LHCN-M2 (cell line): ENCODE measurements at regions not wholly inside any gene's neighbourhood (a gene's known extent, or its start where the extent isn't known, plus 50 kb on each side); places are given as distances from the start of the nearest gene placed in this dataset.

Experiments used
- DNase-seq: peaks from one replicate; pipeline ENCODE4 v3.0.0-alpha.2; 2012; ENCODE audit warnings: low read depth

DNA sequence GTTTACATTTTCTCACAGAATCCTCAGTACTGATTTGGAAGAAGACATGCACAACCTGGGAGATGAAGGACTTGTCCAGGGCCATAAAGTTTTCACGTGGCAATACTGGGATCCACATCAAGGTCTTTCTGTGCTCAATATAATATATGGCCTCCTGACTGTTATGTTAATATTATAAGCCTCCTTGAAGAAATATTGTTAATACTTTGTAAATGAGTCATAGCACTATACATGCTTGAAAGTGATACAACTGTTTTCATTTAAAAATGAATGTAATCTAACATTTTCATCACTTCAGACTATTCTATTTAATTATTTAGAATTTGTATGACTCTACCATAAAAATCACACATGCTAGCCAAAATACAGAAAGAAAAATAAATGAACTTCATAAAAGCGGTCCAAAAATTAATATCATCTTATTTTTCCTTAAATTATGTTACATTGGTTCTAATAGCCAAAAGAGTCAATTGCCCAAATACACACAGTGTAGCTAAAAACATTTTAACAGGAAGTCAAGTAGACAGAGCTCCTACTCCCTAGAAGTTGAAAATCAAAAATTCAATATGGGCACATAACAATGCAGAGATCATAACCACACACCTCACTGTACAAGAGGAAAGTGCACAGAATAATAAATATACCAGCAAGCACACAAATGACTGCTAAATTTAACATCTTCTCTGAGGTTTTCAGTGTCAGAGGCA lies 188.0 kb upstream of the HDDC2 start:
- DNase-seq: no peak

DNA sequence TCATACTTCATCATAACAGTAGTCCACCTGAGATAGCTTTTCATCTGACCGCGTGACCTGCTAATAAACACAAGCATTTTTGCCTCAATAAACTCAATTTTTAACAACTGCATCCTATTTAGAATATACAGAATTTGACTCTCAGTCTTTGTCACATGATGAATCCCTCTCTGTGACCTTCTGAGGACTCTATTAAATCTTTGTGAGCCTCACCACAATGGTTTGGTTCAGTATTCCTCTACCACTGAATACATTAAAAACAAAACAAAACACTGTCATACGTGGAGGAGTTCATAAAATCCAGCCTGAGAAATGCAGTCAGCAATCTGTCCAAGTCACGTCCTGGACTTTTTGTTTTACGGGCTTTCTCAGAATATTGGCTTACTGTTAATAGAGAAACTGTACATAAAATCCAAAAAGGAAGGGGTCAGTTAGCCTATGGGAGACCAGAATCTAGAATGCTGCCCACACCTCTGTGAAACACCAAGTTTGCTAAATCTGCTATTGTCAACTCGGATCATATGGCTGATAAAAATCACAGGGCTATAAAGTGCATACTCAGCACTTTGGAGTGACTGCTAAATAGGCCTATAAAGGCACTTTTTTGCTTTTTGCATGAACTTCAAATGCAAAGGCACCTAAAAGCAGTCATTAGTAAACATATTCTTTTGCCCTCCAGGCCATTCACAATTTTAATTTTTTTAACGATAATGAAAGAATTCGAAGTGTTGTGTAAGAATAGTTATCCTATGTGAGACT lies 190.3 kb upstream of the HDDC2 start:
- no peak for DNase-seq

DNA sequence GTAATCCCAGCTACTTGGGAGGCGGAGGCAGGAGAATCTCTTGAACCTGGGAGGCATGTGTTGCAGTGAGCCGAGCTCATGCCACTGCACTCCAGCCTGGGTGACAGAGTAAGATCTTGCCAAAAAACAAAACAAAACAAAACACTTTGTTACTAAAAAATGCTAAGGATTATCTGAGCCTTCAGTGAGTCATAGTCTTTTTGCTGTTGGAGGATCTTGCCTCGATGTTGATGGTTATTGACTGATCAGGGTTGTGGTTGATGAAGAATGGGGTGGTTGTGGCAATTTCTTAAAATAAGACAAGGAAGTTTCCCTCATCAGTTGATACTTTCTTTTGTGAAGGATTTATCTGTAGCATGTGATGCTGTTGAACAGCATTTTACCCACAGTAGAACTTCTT lies 196.8 kb upstream of the HDDC2 start:
- DNase-seq: peak; percentile 8

DNA sequence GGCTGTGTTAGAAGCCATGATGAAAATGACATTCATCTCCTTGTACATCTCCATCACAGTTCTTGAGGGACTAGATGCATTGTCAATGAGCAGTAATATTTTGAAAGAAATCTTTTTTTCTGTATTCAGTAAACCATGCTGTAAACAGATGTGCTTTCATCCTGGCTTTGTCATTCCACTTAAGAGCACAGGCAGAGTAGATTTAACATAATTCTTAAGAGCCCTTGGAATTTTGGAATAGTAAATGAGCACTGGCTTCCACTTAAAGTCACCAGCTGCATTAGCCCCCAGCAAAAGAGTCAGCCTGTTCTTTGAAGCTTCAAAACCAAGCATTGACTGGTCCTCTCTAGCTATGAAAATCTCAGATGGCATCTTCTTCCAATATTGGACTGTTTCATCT lies 197.8 kb upstream of the HDDC2 start:
- no peak for DNase-seq

DNA sequence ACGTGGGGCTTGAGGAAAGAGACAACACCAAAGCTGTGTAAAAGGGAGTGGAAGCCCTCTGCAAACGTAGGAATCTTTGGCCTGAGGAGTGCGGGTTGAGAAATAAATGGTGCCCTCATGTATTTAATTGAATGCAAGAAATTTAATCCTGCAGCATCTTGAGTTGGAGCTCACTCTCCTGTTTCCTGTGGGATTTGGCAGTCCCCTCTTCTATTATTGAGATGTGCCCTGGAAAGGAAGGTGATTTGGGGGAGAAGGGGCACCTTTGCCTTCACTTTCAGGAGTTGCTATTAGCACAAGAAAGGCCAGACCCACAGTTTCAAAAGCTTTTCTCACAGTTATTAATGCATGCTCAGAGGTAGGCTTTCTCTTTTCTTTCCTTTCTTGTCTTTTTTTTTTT lies 201.4 kb upstream of the HDDC2 start:
- no peak for DNase-seq

DNA sequence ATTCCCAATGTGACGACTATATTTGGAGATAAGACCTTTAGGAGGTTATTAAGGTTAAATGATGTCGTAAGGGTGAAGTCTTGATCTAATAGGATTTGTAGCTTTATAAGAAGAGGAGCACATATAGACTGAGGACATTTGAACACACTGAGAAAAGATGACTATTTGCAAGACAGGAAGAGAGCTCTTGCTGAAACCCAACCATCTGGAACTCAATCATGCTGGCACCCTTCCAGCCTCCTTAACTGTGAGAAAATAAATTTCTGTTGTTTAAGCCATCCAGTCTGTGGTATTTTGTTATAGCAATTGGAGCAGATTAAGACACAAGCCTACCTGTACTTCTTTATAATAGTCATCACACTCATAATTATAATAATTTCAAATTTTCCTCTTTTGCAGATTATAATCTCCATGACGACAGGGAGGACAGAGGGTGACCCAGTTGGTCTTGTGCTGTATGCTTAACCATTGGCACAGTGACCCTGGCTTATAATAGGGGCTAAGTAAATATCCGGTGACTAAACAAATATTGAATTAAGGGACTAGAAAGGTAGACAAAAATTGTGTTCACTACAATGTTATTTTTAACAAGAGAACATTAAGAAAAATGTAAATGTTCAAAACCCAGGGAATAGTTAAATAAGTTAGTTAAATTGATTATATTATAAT lies 206.4 kb upstream of the HDDC2 start:
- peak; percentile 7 for DNase-seq

DNA sequence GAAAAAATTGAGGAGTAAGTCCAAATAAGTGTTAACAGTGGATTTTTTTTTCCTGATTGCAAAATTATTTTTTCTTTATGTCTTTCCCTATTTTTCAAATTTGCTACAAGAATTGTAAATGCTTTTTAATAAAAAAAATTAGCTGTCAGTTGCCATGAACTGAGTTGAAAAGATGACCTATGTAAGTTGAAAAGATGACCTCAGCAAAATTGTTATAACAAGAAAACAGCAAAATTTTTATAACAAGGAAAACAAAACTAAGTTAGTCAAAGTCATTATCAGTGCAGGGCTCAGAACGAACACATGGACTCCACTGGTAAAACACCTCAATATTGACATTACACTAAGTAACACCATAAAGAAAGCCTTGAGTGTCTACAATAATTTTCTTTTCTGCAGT lies 207.0 kb upstream of the HDDC2 start:
- DNase-seq: no peak

DNA sequence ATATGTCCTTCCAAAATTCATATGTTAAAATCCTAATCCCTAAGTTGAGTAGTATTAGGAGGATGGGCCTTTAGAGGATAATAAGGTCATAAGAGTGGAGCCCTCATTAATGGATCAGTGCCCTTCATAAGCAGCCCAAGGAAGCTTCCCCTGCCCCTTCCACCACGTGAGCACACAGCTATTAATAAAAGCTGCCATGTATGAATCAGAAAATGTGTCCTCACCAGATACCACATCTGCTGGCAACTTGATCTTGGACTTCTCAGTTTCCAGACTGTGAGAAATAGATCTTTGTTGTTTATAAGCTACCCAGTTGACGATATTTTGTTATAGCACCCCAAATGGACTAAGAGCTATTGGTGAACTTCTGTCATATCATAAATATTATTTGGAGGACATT lies 207.7 kb upstream of the HDDC2 start:
- peak; percentile 1 for DNase-seq

DNA sequence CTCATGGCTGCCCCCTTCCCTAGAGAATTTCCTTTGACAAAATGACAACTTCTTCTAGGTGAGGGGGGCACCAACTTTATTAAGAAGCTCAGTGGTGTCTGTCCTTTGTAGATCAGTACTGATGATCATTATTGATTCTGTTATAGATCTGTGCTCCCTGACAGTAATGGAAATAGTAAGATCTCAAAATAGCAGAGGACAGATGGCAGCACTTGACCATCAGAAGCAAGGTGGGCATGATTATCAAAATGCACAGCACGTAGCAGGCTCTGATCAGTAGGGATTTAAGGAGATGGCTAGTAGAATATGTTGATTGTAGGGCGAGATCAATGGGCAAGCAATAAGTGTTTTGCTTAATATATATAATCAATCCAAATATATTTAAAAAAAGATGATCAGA lies 208.6 kb upstream of the HDDC2 start:
- no peak for DNase-seq

DNA sequence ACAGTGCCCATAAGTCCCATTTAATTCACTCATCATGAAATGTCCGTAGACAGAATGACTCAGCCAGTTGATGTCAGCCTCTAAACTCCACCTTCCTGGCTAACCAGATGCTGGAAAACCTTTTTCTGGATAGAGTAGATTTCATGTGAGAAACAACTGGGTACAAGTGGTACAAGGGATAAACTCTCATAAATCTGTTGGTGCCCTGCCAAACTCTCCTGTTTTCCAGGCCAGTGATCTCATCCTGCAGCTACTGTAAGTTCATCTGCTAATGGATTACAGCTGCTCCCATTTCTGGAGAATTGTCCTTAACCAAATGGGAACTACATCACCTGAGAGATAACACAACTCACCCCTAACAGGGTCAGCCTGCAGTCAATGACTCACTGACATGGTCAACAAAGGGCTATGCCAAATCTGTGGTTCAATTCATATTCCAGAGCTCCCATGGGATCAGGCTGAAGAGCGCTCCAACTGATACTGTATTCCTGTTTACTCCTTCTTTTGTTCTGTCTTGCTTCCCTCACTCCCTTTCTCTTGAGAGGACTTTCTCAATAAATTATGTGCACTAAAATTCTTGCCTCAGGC lies 210.1 kb upstream of the HDDC2 start:
- peak; percentile 43 for DNase-seq

DNA sequence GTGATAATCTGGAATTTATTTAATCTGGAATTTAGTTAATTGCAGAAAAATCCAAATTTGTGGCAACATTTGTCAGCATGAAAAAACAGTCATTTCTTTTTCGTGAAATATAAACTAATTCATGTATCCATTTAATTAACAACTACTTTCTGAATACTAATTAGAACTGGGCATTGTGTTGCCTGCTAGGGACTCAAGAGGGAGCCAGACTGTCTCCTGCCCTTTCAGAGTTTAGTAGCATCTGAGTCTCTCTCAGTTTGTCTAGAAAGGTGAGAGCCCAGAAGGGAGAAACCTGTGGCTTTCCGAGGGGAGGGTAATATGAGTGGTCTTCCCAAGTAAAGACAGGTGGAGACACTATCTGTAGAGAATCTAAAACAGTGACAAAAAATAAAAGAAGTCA lies 210.9 kb upstream of the HDDC2 start:
- DNase-seq: no peak

DNA sequence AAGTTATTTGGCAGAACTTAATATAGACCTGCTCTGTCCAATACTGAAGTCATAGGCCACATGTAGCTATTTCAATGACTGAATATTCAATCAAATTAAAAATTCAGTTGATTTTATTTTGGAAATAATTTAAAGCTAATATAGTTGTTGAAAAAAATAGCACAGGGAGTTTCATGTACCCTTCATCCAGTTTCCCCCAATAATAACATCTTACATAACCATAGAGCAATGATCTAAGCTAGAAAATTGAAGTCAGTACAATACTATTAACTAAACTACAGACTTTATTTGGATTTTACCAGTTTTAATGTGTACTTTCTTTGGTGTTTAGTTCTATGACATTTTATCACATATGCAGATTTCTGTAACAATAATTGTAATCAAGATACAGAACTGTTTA lies 212.2 kb upstream of the HDDC2 start:
- DNase-seq: no peak

DNA sequence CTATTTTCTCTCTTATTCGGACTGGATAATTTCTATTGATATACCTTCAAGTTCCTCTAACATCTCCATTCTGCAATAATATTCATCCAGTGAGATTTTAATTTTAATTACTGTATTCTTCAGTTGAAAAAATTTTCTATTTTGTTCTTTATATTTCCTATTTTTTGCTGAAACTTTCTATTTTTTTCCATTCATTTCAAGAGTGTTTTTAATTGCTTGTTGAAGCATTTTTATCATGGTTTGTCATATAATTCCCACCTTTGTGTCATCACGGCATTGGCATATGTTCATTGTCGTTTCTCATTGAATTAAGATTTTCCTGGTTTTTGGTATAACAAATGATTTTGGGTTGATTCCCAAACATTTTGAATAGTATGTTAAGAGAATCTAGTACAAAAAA lies 214.9 kb upstream of the HDDC2 start:
- DNase-seq: no peak

DNA sequence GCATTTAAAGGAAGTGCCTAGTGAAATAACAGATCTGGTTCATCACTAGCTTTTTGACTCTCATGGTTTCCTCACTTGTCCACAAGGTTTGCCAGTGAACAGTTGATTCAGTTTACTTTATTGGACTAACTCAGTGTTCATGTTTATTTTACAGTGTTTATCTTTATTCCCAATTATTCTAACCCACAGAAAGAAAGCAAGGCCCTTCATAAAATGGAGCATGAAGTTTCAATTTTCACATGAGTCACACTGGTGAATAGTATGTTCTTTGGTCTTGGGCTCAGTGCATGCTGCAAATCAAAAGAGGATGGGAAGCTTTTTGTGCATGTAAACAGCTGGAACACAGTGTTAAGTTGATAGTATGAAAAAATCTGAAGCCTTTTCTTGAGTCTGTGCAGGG lies 217.6 kb upstream of the HDDC2 start:
- DNase-seq: peak; percentile 13

DNA sequence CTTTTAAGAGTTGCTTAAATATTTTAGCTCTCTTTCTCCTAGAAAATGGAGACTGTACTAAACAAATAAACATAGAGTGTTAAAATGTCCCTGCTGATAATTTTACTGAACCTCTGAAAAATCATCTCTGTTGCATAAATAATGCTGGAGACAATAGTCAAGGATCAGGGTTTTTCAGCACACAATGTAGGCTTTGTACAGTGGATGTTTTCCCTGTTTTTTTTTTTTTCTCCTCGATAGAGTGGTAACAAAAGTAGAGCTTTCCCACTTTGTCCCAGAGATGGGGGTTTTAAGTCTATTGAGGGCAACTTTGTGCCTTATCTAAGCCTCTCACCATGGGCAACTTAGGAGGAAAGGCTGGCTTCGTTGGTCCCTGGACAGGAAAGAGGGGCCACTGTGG lies 222.6 kb upstream of the HDDC2 start:
- DNase-seq: no peak

DNA sequence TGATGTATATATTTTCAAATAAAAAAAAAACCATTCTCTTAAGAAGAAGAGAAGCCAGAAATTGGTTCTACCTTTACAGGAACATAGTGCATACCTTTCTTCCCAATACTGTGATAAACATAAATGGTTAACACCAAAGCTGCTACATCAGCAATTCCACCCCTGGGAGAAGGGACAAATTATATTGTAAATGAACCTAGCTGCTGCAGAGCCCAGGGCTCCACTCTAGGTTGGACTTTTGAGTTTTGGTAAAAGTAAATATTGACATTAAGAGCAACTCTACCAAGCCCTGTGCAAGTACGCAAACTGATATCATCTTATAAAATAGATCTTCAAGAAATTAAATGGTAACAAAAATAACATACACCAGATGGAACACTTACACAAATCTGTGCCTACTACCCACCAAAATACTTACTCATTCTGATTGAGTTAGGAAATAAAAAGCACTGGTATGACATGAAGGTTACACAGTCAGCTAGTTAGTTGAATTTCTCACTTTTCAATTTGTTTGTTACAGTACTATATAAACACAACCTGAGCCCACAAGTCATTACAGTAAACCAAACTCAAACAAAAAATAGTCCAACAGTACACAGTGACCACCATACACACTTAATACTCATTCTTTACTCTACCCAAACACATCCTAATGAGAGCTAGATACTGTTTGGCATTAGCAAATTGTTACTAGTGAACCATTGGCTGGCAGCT lies 223.3 kb upstream of the HEY2 start:
- DNase-seq: no peak

DNA sequence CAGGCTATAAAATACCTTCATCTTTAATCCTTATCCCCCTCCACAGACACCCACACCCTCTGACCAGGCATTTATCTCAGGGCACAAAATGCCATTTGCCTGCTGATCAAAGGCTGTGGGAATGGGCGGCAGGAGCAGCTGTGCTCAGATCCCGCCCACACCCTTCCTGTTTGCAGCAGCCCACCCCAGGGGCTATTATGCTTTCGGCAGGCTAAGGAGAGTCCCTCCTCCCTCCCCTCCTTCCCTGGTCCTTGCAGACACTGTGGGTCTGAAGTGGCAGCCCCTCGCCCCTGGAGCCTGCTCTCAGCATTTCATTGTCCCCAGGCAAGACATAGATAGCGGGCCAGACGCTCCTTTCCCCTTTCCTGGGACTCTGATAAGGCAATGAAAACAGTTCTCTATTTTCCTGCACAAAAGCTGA lies 220.8 kb upstream of the HEY2 start:
- no peak for DNase-seq

DNA sequence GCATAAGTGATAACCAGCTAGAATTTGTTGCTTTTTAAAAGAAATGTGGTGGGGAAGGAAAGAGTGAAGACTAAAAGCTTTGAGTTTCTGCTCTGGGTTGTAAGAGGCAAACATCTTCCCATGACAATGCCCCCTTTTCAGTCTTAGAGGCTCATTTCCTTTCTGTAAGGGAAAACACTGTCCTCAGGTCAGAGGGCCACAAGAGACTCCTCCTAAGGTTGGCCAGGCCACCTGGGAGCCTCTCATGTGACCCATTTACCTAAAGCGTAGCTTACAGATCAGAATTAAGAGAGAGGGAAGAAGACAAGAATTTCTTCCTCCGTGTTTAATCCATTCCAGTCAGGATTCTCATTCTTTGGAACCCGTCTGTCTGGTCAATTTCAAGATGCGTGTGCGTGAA lies 220.4 kb upstream of the HEY2 start:
- no peak for DNase-seq

DNA sequence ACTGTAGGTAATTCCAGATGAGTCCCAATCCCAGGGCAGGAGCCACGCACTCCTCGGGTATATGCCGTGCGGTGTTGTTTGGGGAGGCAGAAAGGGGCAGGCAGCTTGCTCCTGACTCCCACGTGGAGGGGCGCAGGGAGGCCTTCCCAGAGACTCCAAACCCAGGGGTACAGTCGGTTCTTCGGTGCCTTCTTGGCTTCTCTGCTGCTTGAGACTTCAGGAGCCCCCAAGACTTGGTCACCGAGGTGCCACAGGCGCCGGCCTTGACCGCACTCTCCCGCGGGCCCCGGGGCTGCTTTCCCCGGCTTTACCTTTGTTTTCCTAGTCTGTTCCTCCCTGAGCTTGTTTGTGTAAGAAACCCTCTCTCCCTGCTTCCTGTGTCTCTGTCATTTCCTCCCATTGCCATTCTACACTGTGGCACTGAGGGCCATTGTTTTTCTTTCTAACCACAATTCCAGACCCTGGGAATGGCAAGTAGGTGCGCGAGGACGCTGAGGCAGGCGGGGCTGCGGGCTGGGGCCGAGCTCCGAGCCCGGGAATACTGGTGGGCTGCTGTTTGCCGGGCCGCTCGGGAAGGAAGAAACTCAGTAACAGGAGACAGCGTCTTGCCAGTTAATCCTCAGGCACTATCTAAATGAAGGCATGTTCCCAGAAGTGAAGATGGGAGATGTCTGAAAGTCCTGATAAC lies 215.6 kb upstream of the HEY2 start:
- no peak for DNase-seq

DNA sequence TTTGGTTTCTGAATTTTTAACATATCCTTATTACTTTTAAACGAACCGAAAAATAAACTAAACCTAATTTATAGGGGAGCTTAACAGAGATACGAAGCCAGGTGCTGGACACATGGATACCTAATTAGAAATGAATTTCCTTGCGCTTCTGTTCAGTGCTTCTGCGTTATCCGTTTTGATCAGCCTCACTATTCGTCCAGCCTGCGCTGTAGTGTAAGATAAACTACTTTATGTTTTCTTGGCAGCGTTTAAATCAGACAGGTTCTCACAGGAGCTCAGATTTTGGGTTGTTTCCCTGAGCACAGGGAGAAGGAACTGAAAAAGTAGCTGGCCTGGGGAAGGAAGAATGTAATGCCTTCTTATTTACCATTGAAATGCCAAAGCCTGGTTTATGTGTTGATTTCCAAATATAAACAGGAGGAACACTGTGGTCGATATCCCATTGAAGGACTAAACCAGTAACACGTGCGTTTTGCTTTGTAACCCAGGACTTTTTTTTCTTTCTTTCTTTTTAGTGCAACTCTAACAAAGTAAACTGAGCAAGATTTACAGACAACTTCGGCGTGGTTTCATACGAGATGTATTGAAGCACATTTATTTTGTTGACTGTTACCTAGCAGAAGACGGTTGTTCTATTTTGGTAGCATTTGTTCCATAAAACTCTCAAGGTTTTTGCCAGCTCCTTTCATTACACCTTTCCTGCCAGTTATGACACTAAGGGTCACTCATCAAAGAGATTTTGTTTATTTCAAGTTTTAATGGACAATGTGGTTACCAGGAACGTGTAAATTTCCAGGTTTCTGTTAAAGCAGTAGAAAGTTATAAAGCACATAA lies 214.8 kb upstream of the HEY2 start:
- no peak for DNase-seq
